Kidney tubule cell (primary cell): ENCODE measurements at regions not wholly inside any gene's neighbourhood (a gene's known extent, or its start where the extent isn't known, plus 50 kb on each side); places are given as distances from the start of the nearest gene placed in this dataset.
"Not testable (repeated sequence)": the region's sequence is repeated elsewhere in the genome, so short reads cannot be mapped to it uniquely, and the experiment has no call there.

Source experiments
- DNase-seq: peaks from one replicate; pipeline ENCODE4 v3.0.0-alpha.2; 2018; ENCODE audit warnings: low spot score

- DNase-seq = no peak
Measured at GRCh38 chr20:1825938-1826445, 69.2 kb upstream of the SIRPA start.

- DNase-seq = peak; percentile 51
Measured at GRCh38 chr20:1825507-1825906, 69.7 kb upstream of the SIRPA start.

- no peak for DNase-seq
Measured at GRCh38 chr20:1824834-1825233, 70.4 kb upstream of the SIRPA start.

GRCh38 chr20:1824181-1824580 lies 71.0 kb upstream of the SIRPA start:
- DNase-seq = no peak

- DNase-seq = no peak
Measured at GRCh38 chr20:1823450-1823844, 71.8 kb upstream of the SIRPA start.

- DNase-seq = no peak
Measured at GRCh38 chr20:1822564-1823449, 72.4 kb upstream of the SIRPA start.

GRCh38 chr20:1820138-1821079 lies 74.8 kb upstream of the SIRPA start:
- DNase-seq = peak; percentile 78

- peak; percentile 47 for DNase-seq
Measured at GRCh38 chr20:1819311-1820137, 75.7 kb upstream of the SIRPA start.

GRCh38 chr20:1818895-1819294 lies 76.3 kb upstream of the SIRPA start:
- DNase-seq = no peak

GRCh38 chr20:1818247-1818840 lies 76.9 kb upstream of the SIRPA start:
- no peak for DNase-seq

GRCh38 chr20:1817577-1818211 lies 77.5 kb upstream of the SIRPA start:
- DNase-seq = no peak

- peak; percentile 95 for DNase-seq
Measured at GRCh38 chr20:1816384-1817381, 78.5 kb upstream of the SIRPA start.

- DNase-seq = no peak
Measured at GRCh38 chr20:1815502-1816085, 79.6 kb upstream of the SIRPA start.

GRCh38 chr20:1814861-1815260 lies 80.3 kb upstream of the SIRPA start:
- not testable (repeated sequence) for DNase-seq

GRCh38 chr20:1813674-1814635 lies 81.3 kb upstream of the SIRPA start:
- no peak for DNase-seq

- peak; percentile 90 for DNase-seq
Measured at GRCh38 chr20:1813101-1813529, 82.1 kb upstream of the SIRPA start.

- peak; percentile 55 for DNase-seq
Measured at GRCh38 chr20:1811621-1812498, 83.3 kb upstream of the SIRPA start.
